HK-2 (cell line): ENCODE measurements at regions not wholly inside any gene's neighbourhood (a gene's known extent, or its start where the extent isn't known, plus 50 kb on each side); places are given as distances from the start of the nearest gene placed in this dataset.
"Not testable (repeated sequence)": the region's sequence is repeated elsewhere in the genome, so short reads cannot be mapped to it uniquely, and the experiment has no call there.

Experiments
- DNase-seq: peaks from one replicate; pipeline ENCODE4 v3.0.0-alpha.2; 2018; ENCODE audit not compliant: unreplicated experiment

DNA sequence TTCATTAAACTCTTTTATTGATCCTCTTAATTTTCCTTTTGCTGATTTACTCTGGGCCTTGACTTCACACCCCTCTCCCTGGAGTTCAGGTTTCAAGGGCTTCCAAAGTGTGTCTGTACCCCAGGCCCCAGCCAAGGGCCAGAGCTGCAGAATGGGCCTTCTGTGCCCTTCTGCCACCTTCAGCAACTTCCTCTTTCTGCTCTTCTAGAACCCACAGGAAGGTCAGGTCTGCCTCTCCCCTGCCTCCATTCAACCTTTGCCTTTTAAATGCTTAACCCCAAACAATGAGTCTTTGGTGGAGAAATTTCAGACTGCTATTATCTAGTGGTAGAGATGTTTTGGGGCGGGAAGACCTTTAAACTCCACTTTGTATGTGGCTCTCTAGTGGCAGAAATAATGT, 63.1 kb downstream of the TSN start:
- no peak for DNase-seq

GRCh38 chr2:121819846-121820245, 64.4 kb downstream of the TSN start:
- no peak for DNase-seq

DNA sequence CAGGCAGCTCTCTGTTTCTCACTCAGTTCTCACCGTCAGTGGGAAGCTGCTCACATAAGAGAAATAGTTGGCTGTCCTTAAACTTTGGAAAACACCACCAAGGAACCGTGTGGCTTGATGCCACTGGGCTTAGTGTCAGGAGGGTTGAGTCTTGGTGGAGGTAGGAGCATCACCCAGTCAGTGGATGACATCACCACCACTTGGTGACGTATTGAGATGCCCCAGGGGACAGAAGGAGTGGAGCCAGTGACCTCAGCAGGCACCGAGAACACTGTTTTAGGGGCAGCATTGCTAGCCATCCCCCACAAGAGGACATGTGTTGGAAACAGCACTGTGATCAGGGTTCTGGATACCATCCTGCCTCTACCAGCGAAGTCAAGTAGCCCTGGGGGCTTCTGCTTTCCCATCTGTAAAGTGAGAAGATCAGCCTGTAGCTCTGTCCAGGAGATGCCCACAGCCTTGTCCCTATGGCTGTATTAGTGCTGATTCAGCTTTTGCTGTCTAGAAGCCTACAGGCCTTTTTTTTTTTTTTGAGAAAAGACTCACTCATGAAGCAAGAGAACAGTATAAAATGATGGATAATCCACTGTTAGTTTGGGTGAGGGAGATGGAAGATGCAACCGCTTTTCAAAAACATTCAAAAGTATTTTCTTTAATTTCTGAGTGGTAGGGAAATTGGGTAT, 66.2 kb downstream of the TSN start:
- DNase-seq, result no peak

- DNase-seq, result no peak
Observed at GRCh38 chr2:121824264-121824663, 68.8 kb downstream of the TSN start.

DNA sequence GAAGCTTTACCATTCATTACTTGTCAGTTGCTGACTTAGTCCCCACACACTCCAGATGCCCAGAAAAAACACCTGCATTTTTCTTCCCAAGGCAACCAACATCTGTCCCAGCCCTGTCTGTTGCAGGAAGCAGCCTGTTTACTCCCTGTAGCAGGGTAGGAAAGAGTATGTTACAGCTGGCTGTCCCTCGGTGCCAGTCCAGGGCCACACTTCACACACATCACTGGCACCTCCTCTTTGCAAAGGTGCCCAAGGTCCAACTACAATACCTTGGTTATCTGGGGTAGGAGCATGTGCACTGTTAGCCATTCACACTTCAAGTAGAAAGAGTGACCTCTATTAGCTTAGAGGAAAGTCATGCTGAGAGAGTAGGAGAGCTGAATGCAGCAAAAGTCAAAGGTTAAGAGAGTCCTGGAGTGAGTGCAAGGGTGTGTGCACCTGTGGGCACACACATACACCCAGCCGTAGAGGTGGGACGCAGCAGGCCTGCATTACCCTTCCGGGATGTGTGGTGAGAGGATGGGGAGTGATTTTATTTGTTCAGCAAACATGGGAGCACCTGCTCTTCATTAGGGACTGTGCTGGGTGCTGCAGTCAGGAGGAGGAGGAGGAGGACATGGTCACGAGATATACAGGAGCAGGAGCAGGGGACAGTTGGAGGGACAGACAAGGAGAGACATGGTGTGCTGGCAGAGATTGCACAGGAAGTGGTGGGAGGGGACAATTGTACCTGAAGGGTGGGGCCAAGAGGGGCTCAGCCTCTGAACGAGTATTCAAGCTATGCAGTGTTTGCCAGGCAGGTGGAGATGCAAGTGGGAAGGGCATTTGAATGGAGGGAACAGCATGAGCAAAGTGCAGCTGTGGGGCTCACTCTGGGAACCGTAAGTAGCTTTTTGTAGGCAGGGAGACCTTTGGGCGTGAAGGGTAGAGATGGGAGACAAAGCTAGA, 69.8 kb downstream of the TSN start:
- DNase-seq, result no peak

DNA sequence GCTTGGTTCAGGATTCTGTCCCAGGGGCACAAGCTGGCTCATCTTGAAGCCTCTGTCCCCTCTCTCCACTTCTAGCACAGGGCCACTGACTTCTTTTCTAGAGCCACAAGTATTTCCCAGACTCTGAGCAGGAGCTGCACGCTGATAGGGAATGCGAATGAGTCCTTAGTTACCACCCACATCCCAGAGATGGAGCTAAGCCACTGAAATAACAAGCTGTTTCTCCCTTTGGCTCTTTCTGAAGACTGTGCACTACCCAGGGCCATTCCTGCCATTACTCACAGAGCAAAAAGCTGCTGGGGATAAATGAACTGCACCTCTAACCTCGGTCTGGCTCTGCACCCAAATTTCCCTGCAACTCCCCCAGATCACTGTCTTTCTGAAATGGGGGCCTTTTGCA, 70.6 kb downstream of the TSN start:
- no peak for DNase-seq

GRCh38 chr2:121828281-121828731, 72.9 kb downstream of the TSN start:
- no peak for DNase-seq

DNA sequence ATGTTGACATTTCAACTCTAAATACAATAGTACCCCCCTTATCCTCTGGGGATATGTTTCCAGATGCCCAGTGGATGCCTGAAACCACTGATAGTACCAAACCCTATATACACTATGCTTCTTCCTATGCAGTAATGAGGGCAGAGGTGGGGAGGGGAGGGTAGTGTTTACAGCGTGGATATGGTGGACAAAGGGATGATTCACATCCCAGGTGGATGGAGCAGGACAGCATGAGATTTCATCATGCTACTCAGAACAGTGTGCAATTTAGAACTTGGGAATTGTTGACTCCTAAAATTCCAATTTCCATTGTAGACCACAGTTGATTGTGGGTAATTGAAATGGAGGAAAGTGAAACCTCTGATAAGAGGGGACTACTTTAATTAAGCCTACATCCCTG, 75.4 kb downstream of the TSN start:
- DNase-seq, result no peak

DNA sequence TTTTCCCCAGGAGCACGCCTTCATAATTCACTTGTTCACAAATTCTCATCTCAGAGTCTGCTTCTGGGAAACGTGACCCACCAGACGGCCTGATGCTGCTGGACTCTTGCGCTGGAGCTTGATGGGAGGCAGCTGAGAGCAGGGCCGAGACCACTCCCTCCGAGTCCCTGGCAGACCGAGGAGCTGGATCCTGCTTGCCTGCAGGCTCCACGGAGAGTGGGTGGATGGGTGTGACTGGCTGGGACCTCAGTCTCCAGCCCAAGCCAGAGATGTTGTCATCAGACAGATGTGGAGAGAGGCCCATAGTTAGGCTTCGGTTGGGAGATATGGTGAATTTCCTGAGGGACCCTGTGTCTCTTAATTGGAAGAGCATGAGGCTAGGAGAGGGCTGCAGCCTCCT, 76.4 kb downstream of the TSN start:
- no peak for DNase-seq

- no peak for DNase-seq
Observed at GRCh38 chr2:121832412-121833357, 77.2 kb downstream of the TSN start.

DNA sequence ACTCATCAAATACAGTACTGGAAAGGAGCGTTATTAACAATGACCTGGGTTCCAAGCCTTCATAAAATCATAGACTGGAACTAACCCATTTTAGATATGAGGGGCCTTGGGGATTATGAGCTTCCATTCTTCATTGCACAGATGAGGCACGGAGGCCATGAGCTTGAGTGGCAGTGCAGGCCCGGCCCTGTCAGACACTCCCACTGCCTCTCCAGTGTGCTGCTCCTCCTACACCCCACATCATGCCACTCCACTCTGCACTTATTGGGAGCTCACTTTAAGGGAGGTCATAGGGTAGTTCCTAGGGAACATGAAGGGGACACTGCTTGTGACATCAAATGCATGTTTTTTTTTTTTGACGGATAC, 77.9 kb downstream of the TSN start:
- DNase-seq, result no peak

DNA sequence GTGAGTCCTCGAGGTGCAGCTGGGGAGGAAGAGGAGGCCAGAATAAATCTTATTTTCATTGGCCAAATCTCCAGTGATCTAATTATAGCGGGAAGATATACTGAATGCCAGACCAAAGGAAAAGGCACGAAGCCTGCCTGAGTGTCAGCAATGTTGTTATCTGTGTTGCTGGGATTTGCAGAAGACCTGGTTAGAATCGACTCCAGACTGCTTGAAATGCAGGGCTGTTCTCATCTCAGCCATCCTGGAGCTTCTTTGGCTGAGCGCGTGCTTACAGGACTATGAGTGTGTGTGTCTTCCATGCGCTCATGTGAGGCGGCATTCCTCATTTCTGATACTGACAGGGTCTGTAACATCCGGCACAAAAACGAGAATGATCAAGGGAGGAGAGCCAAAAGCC, 81.2 kb downstream of the TSN start:
- DNase-seq, result no peak

- DNase-seq, result no peak
Observed at GRCh38 chr2:121837591-121837990, 82.1 kb downstream of the TSN start.

GRCh38 chr2:121838551-121838950, 83.1 kb downstream of the TSN start:
- no peak for DNase-seq

DNA sequence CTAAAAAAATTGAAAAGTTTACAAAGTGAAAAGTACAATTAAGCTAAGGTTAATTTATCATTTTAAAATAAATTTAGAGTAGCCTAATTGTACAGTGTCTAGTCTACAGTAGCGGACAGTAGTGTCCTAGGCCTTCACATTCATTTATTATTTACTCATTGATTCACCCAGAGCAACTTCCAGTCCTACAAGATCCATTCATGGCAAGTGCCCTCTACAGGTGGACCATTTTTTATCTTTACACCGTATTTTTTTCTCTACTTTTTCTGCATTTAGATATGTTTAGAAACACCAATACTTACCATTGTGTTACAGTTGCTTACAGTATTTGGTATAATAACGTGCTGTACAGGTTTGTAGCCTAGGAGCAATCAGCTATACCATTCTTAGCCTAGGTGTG, 84.1 kb downstream of the TSN start:
- DNase-seq, result no peak

DNA sequence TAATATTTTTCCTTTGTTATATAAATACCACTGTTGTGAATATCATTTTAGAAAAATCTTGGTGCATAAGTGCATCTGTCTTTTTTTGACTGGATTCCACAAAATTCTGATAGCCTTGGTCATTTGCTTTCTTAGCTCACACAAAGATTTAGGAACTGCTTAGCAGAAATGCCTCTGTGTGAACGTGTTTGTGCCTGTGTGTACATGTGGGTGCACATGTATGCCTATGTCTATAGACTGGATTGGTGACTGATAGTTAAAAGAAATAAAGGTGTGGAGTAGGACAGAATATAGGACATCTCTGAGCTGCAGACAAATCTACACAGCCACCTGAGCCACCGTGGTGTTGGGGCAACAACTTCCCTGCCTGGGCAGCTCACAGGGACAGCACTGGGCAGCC, 93.8 kb downstream of the TSN start:
- DNase-seq, result no peak

GRCh38 chr2:121853149-121853548, 97.7 kb downstream of the TSN start:
- not testable (repeated sequence) for DNase-seq

- DNase-seq, result no peak
Observed at GRCh38 chr2:121855510-121855909, 100.1 kb downstream of the TSN start.

- no peak for DNase-seq
Observed at GRCh38 chr2:121856360-121856759, 100.9 kb downstream of the TSN start.

- DNase-seq, result no peak
Observed at GRCh38 chr2:121858369-121858768, 102.9 kb downstream of the TSN start.

GRCh38 chr2:121858847-121859246, 103.4 kb downstream of the TSN start:
- no peak for DNase-seq
